GM21515 (cell line): ENCODE measurements at regions not wholly inside any gene's neighbourhood (a gene's known extent, or its start where the extent isn't known, plus 50 kb on each side); places are given as distances from the start of the nearest gene placed in this dataset.

Experiments
- ATAC-seq: cut with Tn5 transposase; IDR thresholded peaks from one replicate; pipeline ENCODE4 v1.9.1; 2021; ENCODE audit not compliant: unreplicated experiment

DNA sequence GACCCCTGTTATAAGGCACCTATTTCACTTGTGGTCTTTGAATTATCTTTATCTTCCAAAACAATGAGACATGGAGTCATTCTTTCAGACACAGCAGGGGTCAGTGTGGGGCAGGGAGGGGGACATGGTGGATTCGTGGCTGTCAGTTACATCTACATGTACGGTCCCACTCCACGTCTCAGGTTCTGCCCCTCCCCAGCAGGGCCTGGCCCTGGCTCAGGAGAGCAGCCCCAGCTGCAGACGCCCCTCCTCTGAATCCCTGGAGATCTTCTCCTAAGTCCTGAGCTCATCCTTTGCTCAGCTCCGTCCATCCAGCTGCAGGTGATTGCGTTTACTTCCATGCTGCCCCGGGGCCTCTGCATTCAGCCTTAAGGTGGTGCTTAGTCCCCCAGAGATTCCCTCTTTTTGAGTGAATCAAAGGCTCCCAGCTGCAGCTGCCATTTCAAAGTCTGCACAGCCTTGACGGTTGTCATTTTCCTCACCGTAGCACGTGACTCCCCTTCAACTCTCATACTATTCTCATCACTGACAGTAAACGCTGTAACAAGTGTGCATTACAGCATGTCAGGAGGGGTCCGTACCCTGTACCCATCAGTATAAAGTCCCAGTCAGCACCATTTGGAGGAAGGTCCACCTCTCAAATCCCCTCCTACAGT, 113.4 kb upstream of the TCERG1L start:
- ATAC-seq: no peak

DNA sequence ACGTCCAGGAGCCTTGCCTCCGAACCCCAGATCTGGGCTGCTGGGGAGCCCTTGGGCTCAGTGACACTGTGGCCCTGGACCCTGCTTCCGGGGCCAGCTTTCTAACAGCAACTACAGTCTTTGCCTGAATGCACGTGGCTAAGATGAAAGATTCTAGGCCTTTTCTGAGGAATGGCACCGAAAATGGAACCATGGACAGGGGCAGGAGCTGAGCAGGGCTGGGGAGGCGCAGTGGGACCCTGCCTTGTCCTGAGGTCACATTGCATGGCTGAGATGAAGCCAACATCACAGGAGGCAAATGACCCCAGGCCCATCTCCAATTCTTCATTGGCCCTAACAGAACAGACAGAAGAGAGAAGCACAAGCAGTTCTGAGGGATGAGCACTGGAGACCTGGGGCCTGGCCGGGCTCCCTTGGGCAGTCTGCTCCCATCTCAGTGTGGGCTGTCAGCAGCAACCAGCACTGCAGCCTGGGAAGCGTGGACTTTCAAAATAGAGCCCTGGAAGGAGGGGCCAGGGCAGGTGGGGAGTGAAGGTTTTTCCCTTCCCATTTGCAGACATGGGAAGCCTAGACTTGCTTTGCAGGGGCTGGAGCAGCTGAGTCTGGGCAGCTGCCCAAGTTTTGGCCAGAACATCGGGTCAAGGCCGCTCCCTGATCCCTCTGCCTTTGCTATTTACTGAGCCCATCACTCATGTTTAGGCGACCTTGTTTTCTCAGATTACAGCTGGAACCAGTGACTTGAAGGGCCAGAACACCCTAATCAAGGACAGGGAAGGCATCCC, 114.4 kb upstream of the TCERG1L start:
- no peak for ATAC-seq

DNA sequence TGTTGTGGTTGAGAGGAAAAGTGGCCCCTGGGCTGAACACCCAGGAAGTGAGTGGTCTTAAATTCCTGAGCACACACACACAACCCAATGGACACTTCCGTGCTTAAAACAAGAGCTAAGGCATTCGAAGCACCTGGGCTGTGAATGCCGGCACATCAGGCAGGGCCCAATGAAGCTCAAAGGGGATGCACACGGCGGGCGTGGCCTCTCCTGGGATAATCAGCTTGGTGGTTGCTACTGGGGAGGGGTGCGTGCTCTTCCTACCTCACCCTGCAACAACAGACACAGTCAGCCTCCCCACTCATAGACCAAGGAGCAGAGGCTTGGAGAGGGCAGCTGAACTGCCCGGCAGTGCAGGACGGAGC, 115.0 kb upstream of the TCERG1L start:
- ATAC-seq: no peak

DNA sequence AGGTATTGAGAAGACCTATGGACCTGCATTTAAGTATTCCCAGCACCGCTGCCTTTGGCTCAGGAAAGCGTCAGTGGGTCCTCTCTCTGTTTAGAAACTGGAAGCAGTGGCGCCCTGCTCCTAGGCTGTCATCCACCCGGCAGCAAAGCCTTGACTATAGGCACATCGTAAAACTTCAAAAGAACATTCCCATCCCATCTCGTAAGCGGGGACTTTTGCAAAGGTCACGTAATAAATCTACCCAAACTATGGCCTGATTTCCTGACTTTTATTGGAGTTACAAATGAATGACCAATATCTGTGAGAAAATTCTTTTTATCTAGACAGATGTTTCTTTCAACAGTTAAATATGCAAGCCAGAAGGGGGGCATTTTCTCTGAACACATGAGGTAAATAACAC, 115.8 kb upstream of the TCERG1L start:
- no peak for ATAC-seq

DNA sequence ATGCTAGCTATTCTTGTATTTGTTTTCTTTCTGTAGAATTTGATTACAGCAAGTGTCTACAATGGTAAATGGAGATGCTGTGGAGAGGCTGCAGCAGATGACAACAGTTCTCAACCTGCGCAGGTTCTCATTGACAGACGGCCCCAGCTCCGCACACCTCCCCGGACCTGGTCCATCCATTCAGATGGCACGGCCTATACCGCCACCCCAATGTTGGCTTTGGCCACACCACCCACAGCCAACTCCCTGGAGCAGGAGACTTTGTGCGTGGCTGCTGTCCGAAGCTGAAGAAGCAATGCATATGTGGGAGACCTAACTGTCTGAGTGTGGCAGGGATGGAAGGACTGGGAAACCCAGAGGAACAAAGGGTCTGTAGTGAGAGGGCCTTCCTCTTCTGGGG, 116.4 kb upstream of the TCERG1L start:
- no peak for ATAC-seq

DNA sequence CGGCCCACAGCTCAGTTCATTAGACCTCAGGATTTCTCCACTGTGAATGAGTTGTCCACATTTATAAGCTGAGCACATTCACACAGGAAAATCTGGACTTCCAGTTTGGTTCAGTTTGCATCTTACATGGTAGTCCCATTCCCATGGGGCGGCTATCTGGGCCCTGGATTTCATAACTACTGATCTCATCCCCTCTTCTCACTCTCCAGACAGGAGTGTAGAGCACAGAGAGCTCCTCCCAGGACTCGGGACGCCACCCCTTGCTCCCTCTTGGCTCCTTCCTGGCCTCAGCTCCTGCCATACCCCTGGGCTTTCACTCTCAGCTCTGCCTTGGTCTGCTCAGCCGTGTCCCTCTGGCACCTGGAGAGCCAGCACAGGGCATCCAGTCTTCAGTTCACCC, 117.6 kb upstream of the TCERG1L start:
- ATAC-seq: no peak

DNA sequence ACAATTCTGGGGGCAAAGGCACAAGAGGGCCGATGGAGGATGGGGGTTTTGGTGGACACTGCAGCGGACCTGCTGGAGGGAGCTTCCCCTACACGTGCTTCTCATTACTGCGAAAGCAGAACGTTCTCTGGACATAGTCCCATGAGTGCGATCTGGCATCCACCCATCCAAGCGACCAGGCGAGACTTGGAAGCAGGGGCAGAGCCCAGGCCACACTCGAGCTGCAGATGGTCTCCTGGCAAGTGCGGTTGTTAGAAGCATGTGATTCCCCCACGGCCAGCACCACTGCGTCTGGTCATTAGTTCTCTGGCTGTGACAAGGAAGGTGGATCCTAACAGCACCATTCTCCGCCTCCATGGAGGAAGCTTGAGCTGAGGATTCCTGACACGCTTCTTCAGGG, 118.4 kb upstream of the TCERG1L start:
- no peak for ATAC-seq

DNA sequence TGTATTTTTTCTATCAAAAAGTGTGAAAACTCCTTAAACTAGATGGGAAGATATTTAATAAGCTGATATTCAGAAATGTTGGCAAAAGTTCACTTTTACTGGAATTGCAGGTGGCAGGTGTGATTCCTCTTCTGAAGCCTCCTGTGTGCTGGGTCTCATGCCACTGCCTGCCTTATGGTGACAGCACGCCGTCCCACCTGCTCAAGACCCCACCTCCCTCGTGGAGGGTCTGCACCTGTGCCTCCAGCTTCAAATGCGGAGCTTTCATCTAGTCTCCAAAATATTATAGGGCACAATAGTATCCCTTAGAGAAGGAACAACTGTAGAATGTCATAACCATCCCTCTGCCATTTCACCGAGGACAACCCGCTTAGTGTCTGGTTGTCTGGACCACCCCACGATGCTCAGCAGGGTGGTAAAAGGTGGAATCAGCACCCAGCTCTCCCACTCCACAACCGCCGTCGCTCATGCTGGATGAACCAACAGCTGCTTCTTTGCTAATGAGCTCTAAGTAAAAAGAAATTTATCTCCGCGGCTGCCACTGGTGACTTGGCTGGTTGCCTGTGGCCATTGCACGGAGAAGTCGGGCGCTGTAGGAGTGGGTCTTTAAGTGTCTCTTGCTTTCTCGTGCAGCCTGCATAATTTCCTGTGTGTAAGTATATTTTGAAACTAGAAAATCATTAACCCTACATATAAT, 119.3 kb upstream of the TCERG1L start:
- ATAC-seq: no peak

DNA sequence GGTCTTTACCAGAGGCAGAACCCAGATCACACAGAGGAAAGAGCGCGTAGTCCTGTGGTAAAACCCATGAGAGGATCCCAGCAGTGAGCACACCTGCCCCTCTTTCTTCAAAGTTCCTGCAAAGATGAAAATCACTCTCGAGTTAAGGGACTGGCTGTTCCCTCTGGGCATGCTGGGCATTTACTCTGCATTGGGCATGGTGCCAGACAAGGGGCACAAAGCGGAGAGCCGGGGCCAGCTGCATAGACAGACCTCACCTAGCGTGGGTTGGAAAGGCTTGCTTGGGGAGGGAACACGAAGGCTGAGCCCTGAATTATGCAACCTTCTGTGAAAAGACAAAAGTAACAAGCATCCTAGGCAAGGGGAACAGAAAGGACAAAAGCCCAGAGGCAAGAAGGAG, 120.0 kb upstream of the TCERG1L start:
- no peak for ATAC-seq

DNA sequence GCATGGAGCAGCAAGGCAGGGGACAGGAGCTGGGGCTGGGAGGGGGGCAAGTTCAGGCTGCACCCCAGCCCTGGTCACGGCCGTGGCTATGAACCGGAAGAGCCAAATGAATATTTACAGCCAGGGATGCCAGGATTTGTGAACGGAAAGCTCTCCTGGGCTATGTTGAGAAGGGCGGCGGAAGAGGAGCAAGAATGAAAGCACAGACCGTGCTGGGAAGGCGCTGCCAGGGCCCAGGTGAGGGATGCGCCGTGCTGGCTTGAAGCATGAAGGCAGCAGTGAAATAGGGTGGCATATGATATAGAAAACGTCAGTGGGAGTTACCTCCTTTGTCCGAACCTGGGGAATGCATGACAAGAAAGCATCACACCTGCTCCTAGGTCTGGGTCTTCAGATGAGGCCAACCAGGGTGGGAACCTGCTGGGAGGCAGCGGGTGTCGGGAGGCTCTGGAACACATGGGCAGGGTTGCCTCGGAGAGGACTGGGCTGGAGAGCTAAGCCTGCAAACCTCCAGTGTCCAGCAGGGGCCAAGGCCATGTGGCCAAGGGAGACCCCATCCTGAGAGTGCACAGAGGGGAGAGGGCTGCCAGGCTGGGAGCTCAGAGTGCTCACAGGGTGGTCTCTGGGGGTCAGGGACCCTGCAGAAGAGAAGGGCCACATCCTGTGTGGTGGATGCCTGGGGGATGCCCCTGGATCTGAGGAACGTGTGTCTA, 120.6 kb upstream of the TCERG1L start:
- ATAC-seq: no peak

DNA sequence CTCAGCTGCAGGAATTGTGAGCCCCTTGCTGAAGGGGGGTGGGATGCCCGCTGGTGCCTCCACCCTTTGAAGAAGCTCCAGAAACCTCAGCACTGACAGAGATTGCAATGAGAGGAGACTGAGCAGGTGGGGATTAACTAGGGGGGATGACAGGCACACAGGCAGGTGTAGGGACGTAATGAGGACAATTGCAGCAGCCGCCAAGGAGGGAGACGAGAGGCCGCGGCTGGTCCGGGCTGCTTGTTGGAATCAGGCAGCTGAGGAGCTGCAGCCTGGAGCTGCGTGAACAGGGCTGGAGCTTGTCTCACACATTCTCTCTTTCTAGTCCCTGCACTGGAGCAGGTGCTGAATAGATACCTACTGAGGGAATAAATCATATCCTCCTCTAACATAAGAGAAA, 122.0 kb upstream of the TCERG1L start:
- no peak for ATAC-seq

DNA sequence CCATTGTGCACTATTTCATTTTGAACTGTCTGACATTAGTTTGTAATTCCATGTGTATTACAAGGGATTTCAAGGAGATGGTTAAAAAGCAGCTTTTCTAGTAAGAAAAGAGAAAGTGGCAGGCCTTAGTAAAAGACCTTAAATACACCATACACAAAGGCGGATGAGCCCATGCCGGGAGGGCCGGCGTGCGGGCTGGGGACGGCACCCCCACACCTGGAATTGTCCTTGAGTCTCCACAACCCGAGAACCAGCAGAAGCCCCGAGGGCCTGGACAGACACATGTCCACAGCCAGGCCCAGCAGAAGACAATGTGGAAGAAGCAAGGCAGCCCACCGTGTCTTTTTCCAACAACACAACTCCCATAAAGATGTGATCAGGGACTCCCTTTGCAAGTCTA, 123.7 kb upstream of the TCERG1L start:
- ATAC-seq: no peak

DNA sequence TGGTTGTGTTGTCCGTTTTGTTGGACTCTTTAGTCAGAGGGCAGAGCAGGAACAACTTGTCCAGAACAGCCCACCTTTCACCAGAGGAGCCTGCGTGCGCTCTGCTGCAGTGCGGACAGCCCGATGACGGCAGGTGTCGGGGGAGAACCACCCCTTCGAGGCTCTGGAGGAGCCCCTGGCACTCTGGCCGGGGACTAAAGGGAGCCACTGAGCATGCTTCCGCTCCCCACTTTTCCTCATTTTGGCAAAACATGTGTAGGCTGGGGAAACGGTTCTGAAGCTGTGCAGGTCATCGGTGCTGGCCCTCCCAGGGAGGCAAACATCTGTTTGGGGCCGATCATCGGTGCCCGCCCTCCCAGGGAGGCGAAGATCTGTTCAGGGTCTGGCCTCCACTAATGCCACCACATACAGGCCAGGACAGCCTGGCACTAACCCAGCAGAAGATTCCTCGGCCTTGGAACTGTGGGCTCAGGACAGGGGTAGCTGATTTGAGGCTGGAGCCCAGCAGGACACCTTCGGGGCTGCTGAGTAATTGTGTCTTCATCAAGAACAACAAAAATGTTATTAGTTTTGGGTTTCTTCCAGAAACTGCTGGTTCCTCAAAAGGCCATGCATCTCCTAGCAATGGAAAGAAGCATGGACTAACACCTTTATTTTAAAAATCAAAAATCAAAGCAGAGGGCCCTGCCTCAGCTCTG, 124.4 kb upstream of the TCERG1L start:
- no peak for ATAC-seq

DNA sequence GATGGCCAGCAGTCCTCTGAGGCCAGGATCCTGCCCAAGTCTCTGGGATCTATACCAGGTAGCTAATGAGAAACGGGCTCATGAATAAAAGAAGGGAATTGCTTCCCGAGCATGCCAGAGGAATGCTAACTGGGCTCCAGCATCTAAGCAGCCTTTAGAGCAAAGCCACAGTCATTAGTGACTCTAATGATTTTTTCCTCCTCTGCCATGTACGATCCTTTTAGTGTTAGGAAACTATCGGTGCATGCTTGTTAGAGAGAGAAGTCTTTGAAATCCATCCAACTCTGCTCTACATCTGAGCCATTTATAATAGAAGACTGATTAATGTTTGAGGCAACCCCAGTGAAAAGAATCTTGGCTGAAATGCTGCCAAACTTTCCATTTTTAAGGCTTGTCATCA, 124.9 kb upstream of the TCERG1L start:
- no peak for ATAC-seq

DNA sequence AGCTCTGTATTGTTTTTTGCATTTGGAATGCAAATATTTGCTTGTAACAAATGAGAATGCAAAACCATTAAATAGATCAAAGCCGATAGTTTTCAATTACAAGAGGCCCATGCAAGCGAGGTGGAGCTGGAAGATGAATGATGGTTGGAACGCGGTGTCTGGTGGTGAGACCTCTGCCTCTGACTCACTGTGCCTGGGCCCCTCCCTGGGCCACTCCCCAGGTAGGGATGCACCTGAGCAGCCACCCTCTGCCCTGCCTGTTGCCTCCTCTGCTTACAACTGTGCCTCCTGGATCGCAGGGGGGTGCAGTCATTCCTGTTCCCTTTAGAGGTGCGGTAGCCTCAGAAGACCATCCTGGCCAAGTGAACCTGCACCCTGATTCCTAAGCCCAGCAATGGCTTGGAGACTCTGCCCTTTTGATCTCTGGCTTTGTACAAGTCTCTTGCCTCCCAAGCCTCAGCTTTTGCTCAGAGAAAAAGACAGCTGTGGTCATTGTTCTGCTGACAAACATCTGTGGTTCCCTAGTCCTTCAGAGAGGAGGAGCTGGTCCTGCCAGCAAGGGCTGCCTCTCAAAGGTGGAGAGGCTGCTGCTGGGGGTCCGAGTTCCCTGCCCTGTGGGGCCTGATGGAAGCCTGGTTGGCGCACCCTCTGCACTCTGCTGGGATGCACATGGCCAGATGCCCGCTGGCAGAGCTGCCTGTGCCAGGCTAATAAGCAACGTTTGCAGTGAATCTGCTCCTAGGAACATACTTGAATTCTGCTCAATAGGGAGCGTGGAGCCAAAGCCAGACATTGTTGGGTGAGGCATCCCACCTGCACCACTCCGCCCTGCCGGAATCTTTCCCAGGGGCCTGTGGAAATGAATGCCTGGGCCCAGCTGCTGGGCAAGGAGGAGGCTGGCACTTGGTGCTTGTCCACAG, 126.3 kb upstream of the TCERG1L start:
- ATAC-seq: no peak

DNA sequence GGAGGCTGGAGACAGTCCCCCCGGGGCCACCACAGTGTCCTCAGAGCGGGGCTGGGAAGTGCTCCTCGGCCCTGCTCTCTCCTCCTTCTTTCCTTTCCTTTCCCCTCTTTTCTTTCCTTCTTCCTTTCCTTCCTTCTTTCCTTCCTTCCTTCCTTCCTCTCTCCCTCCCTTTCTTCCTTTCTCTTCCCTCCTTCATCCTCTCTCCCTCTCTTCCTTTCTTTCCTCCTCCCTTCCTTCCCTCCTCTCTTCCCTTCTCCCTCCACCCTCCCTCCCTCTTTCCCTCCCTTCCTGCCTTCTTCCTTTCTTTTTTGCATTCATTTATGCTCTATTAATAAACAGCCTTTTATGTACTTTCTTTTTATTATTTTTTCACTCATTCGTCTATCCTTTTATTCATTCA, 127.1 kb upstream of the TCERG1L start:
- ATAC-seq: no peak

DNA sequence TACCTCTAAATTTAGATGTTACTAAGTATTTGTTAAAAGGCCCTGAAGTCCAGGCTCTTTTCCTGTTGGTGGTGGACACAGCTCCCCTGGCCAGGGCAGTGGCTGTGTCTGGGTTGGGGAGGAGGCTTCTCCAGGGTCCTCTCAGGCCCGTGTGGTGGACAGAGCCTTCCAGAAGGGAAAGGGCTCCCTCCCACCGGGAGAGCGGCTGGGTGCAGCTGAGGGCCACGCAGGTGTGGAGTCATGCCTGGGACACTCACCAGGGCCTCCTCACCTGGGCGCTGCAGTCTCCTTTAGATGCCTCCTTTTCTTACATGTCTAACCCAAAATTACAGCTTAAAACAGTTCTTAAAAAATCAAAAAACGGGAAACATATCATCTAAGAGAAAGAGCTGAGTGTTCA, 128.2 kb upstream of the TCERG1L start:
- no peak for ATAC-seq

DNA sequence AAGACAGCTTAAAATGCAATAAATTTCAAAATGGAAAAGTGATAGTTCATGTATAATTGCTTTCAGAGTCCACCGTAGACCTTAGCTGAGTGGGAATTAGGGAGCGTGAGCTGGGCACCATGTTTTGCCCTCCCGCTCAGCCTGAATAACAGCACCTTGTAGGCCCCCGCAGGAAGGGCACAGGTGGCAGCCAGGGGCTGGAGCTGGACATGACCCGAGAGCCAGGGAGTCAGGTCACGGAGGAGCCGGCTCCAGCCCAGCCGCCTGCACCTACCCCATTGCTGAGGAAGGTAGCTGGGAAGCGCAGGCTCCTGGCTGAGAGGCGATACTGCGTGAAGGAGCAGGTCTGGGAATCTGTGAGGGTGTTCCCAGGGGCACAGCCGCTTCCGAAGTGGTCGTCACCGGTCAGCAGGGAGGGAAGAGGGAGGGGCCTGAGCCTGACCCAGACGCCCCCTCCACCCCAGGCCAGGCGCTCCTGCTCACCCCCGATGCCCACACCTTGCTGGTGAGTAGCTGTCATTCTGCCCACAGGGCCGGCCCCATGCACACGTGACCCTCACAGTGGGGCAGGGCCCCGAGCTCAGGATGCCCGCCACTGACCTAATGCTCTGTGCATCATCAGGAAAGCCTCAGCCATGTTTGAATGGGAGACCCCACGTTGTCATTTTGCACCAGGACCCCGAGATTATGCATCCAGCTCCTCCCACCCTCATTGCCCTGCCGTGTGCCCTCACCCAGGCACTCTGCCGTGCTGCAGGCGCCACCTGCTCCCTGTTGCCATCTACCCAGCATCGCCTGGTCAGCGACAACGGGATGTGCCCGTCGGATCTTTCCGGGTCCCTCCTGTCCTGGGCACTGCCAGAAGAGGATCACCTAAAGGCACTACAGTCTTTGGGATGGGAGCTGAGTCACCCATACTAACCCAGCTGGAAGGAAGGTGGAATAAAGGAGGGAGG, 129.2 kb upstream of the TCERG1L start:
- ATAC-seq: no peak

DNA sequence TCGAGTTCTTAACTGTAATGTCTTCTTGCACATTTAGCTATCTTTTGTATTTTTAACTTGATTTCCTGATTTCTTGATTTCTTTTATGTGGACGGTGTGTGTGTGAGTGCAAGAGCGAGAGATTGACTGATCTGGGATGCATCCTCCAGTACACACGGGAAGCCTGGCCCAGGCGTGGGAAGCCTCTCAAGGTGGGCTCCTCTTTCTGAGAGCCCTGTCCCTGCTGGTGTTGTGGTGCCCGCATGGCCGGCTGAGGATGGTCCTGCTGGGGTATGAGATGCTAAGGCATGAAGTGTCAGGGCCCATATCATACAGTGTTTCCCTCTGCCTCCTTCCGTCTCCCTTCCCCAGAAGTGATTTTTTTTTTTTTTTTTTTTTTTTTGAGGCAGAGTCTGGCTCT, 130.8 kb upstream of the TCERG1L start:
- ATAC-seq: no peak
